Fibroblast of lung (primary cell): ENCODE measurements at regions not wholly inside any gene's neighbourhood (a gene's known extent, or its start where the extent isn't known, plus 50 kb on each side); places are given as distances from the start of the nearest gene placed in this dataset.

Experiments used
- DNase-seq, 2 donors: peaks; one replicate each; pipeline versions ENCODE4 v3.0.0 to v3.0.0-alpha.2; 2010; ENCODE audit warnings: low read depth in 2 of 2
- H2AFZ ChIP-seq: 2 replicates; pipeline ENCODE4 v1.5.1; 2012; ENCODE audit warnings: low read length, control low read depth, inconsistent platforms
- H3K27ac ChIP-seq: 2 replicates; pipeline ENCODE4 v1.5.1; 2011; ENCODE audit warnings: low read length, control low read depth; ENCODE audit not compliant: insufficient read depth
- H3K27me3 ChIP-seq: 2 replicates; pipeline ENCODE4 v1.5.1; 2011; ENCODE audit warnings: mild to moderate bottlenecking, low read length; ENCODE audit not compliant: control insufficient read depth, insufficient read depth
- H3K36me3 ChIP-seq: 2 replicates; pipeline ENCODE4 v1.5.1; 2011; ENCODE audit warnings: low read length; ENCODE audit not compliant: control insufficient read depth, insufficient read depth
- H3K4me1 ChIP-seq: 2 replicates; pipeline ENCODE4 v1.5.1; 2011; ENCODE audit warnings: low read length; ENCODE audit not compliant: control insufficient read depth, insufficient read depth; ENCODE audit errors: extremely low read depth
- H3K4me2 ChIP-seq: 2 replicates; pipeline ENCODE4 v1.5.1; 2011; ENCODE audit warnings: low read length, control low read depth; ENCODE audit not compliant: insufficient read depth; ENCODE audit errors: extremely low read depth
- H3K4me3 ChIP-seq, 4 experiments: fragments of 200-600 bp in 1 of 4; sonication (generic) in 1 of 4; replicated peaks in 1 of 4; 2 replicates each; pipeline ENCODE4 v1.5.1; 2011 to 2016; ENCODE audit warnings: low read length in 4 of 4, low read depth in 3 of 4, mild to moderate bottlenecking in 3 of 4, control low read depth in 2 of 4, inconsistent platforms in 1 of 4, mixed read lengths in 1 of 4; ENCODE audit not compliant: insufficient read depth in 1 of 4; ENCODE audit errors: control extremely low read depth in 1 of 4
- H3K79me2 ChIP-seq: 2 replicates; pipeline ENCODE4 v1.5.1; 2012; ENCODE audit warnings: mild to moderate bottlenecking, low read length, inconsistent platforms; ENCODE audit not compliant: control insufficient read depth, insufficient read depth
- H3K9ac ChIP-seq: 2 replicates; pipeline ENCODE4 v1.5.1; 2011; ENCODE audit warnings: mild to moderate bottlenecking, low read length, control low read depth; ENCODE audit not compliant: insufficient read depth
- H3K9me3 ChIP-seq: 2 replicates; pipeline ENCODE4 v1.5.1; 2012; ENCODE audit warnings: low read depth, low read length; ENCODE audit not compliant: control insufficient read depth, insufficient read depth
- H4K20me1 ChIP-seq: 2 replicates; pipeline ENCODE4 v1.5.1; 2011; ENCODE audit warnings: low read length; ENCODE audit not compliant: control insufficient read depth, insufficient read depth; ENCODE audit errors: extremely low read depth
- EZH2 ChIP-seq: IDR thresholded peaks from 2 replicates; pipeline ENCODE4 v1.5.1; 2012; ENCODE audit warnings: low read length, control low read depth, mild to moderate bottlenecking; ENCODE audit errors: missing control alignments
- TF ChIP-seq, protein P1 (sequence below), 2 donors: IDR thresholded peaks in 1 of 2; conservative IDR thresholded peaks in 1 of 2; 1 replicate in 1 of 2; 2 replicates in 1 of 2; pipeline ENCODE4 v1.5.1; 2011 to 2012; ENCODE audit warnings: low read length in 2 of 2, control low read depth in 1 of 2, inconsistent platforms in 1 of 2, low read depth in 1 of 2, mild to moderate bottlenecking in 1 of 2

GRCh38 chr3:137525471-137525870 is 238.6 kb upstream of the SOX14 start:
- Histone ChIP-seq H3K79me2 (no peaks in the 10 kb centered on the region), H3K36me3 (no peaks in the 10 kb centered on the region), H3K27me3 (no peaks in the 10 kb centered on the region), H2AFZ (no peak overlapping the region), H3K9me3 (no peaks in the 10 kb centered on the region), H4K20me1 (no peaks in the 10 kb centered on the region), H3K27ac (no peak overlapping the region), H3K4me1 (no peaks in the 10 kb centered on the region), H3K4me2 (no peak overlapping the region), H3K9ac (no peak overlapping the region), H3K4me3 (no peak overlapping the region)
- no peak for TF ChIP-seq EZH2
- TF ChIP-seq, protein P1, sequence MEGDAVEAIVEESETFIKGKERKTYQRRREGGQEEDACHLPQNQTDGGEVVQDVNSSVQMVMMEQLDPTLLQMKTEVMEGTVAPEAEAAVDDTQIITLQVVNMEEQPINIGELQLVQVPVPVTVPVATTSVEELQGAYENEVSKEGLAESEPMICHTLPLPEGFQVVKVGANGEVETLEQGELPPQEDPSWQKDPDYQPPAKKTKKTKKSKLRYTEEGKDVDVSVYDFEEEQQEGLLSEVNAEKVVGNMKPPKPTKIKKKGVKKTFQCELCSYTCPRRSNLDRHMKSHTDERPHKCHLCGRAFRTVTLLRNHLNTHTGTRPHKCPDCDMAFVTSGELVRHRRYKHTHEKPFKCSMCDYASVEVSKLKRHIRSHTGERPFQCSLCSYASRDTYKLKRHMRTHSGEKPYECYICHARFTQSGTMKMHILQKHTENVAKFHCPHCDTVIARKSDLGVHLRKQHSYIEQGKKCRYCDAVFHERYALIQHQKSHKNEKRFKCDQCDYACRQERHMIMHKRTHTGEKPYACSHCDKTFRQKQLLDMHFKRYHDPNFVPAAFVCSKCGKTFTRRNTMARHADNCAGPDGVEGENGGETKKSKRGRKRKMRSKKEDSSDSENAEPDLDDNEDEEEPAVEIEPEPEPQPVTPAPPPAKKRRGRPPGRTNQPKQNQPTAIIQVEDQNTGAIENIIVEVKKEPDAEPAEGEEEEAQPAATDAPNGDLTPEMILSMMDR (conservative IDR thresholded peaks at IDR 0.05 in 1 of 2, IDR thresholded peaks at IDR 0.05 in 1 of 2; ENCODE audit: low read depth in 1 of 2, low read length in 2 of 2), result no peak
- no peak for DNase-seq

GRCh38 chr3:137542049-137542448 is 222.1 kb upstream of the SOX14 start:
- Histone ChIP-seq H3K4me1 (no peaks in the 10 kb centered on the region), H3K4me3 (no peak overlapping the region), H3K27ac (no peak overlapping the region), H3K9me3 (no peaks in the 10 kb centered on the region), H4K20me1 (no peaks in the 10 kb centered on the region), H3K9ac (no peak overlapping the region), H3K79me2 (no peaks in the 10 kb centered on the region), H2AFZ (no peak overlapping the region), H3K36me3 (no peaks in the 10 kb centered on the region), H3K27me3 (no peaks in the 10 kb centered on the region), H3K4me2 (no peak overlapping the region)
- no peak for DNase-seq
- no peak for TF ChIP-seq EZH2
- TF ChIP-seq, protein P1 (conservative IDR thresholded peaks at IDR 0.05 in 1 of 2, IDR thresholded peaks at IDR 0.05 in 1 of 2; ENCODE audit: low read depth in 1 of 2, low read length in 2 of 2), result no peak

DNA sequence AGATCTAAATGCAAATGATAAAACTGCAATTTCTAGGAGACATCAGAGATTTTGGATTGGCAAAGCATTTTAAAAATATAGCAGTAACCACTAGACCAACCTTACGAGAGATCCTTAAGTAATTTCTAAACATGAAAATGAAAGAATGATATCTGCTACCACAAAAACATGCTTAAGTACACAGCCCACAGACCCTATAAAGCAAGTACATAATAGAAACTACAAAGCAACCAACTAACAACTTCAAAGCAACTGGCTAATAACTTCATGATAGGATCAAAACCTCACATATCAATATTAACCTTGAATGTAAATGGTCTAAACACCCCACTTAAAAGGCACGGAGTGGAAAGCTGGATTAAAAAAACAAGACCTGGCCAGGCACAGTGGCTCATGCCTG is 209.9 kb upstream of the SOX14 start:
- no peak overlapping the region for H2AFZ ChIP-seq
- H3K27ac ChIP-seq, result no peak overlapping the region
- H3K4me3 ChIP-seq, result no peak overlapping the region
- H3K4me1 ChIP-seq, result no peaks in the 10 kb centered on the region
- no peak overlapping the region for H3K9ac ChIP-seq
- TF ChIP-seq, protein P1 (conservative IDR thresholded peaks at IDR 0.05 in 1 of 2, IDR thresholded peaks at IDR 0.05 in 1 of 2; ENCODE audit: low read depth in 1 of 2, low read length in 2 of 2), result no peak
- TF ChIP-seq EZH2, result no peak
- no peak overlapping the region for H3K4me2 ChIP-seq
- no peaks in the 10 kb centered on the region for H3K27me3 ChIP-seq
- no peaks in the 10 kb centered on the region for H3K36me3 ChIP-seq
- H3K9me3 ChIP-seq, result no peaks in the 10 kb centered on the region
- no peak for DNase-seq
- H3K79me2 ChIP-seq, result no peaks in the 10 kb centered on the region
- no peaks in the 10 kb centered on the region for H4K20me1 ChIP-seq
